ENCODE measurements at regions not wholly inside any gene's neighbourhood (a gene's known extent, or its start where the extent isn't known, plus 50 kb on each side); places are given as distances from the start of the nearest gene placed in this dataset.
A peak's percentile ranks its signal among the peaks of the same experiment; 100 is the strongest.

- Mint-ChIP-seq H3K4me1 (peaks cover 0 to 3% of the 10 kb centered on the region in 2 donors), H3K27me3 (ENCODE audit: low read depth in 2 of 2) (peaks cover 30 to 67% of the 10 kb centered on the region in 2 donors), H3K27ac (no peak overlapping the region), H3K9me3 (no peaks in the 10 kb centered on the region), H3K36me3 (no peaks in the 10 kb centered on the region), H3K4me3 (no peak overlapping the region)
- Histone ChIP-seq H3K27ac (ENCODE audit: low read length) (no peak overlapping the region), H3K4me1 (ENCODE audit: control insufficient read depth, insufficient read depth, low read length) (peaks cover 9% of the 10 kb centered on the region), H3K4me3 (ENCODE audit: low read length) (no peak overlapping the region), H3K36me3 (ENCODE audit: control insufficient read depth, insufficient read depth, low read length) (no peaks in the 10 kb centered on the region), H3K27me3 (ENCODE audit: control insufficient read depth, insufficient read depth, low read length) (peaks cover 39% of the 10 kb centered on the region), H3K9me3 (ENCODE audit: control insufficient read depth, insufficient read depth, low read length) (no peaks in the 10 kb centered on the region)
- no peak for ATAC-seq
- no peak for DNase-seq
- 94% methylated on average over 3 of the region's 3 CpGs for WGBS (ENCODE audit: insufficient coverage)
- TF ChIP-seq CTCF (IDR thresholded peaks at IDR 0.05) = no peak
- intact Hi-C loops (cut with micrococcal nuclease) = no loop called here
Measured at GRCh38 chr7:12110425-12110824, 100.7 kb upstream of the TMEM106B start.

GRCh38 chr7:12111422-12112405 lies 99.4 kb upstream of the TMEM106B start:
- Histone ChIP-seq H3K36me3 (ENCODE audit: control insufficient read depth, insufficient read depth, low read length) (no peaks in the 10 kb centered on the region), H3K9me3 (ENCODE audit: control insufficient read depth, insufficient read depth, low read length) (no peaks in the 10 kb centered on the region), H3K4me1 (ENCODE audit: control insufficient read depth, insufficient read depth, low read length) (peaks cover 9% of the 10 kb centered on the region), H3K27me3 (ENCODE audit: control insufficient read depth, insufficient read depth, low read length) (peaks cover 41% of the 10 kb centered on the region), H3K4me3 (ENCODE audit: low read length) (no peak overlapping the region), H3K27ac (ENCODE audit: low read length) (no peak overlapping the region)
- H3K36me3 Mint-ChIP-seq = no peaks in the 10 kb centered on the region
- DNase-seq (peak in 1 of 2 donors; percentile 34), ATAC-seq (peak in 2 of 3 donors; percentile 18 to 44)
- peaks cover 0 to 3% of the 10 kb centered on the region in 2 donors for H3K4me1 Mint-ChIP-seq
- intact Hi-C loops (cut with micrococcal nuclease) = no loop called here
- H3K4me3 Mint-ChIP-seq = no peak overlapping the region
- TF ChIP-seq CTCF (IDR thresholded peaks at IDR 0.05) = no peak
- no peaks in the 10 kb centered on the region for H3K9me3 Mint-ChIP-seq
- H3K27me3 Mint-ChIP-seq (ENCODE audit: low read depth in 2 of 2) = peaks cover 33 to 75% of the 10 kb centered on the region in 2 donors
- 9% methylated on average over 47 of the region's 47 CpGs for WGBS (ENCODE audit: insufficient coverage)
- H3K27ac Mint-ChIP-seq = no peak overlapping the region

GRCh38 chr7:12117170-12117569 lies 93.9 kb upstream of the TMEM106B start:
- Mint-ChIP-seq H3K9me3 (no peaks in the 10 kb centered on the region), H3K27ac (no peak overlapping the region), H3K27me3 (ENCODE audit: low read depth in 2 of 2) (peaks cover 20 to 45% of the 10 kb centered on the region in 2 donors), H3K36me3 (no peaks in the 10 kb centered on the region), H3K4me3 (no peak overlapping the region), H3K4me1 (no peaks in the 10 kb centered on the region)
- Histone ChIP-seq H3K27ac (ENCODE audit: low read length) (no peak overlapping the region), H3K4me3 (ENCODE audit: low read length) (no peak overlapping the region), H3K4me1 (ENCODE audit: control insufficient read depth, insufficient read depth, low read length) (no peaks in the 10 kb centered on the region), H3K36me3 (ENCODE audit: control insufficient read depth, insufficient read depth, low read length) (no peaks in the 10 kb centered on the region), H3K9me3 (ENCODE audit: control insufficient read depth, insufficient read depth, low read length) (no peaks in the 10 kb centered on the region), H3K27me3 (ENCODE audit: control insufficient read depth, insufficient read depth, low read length) (peaks cover 19% of the 10 kb centered on the region)
- TF ChIP-seq CTCF (IDR thresholded peaks at IDR 0.05) = no peak
- DNase-seq (no peak), ATAC-seq (no peak)
- WGBS (ENCODE audit: insufficient coverage) = 94% methylated on average over 2 of the region's 2 CpGs
- intact Hi-C loops (cut with micrococcal nuclease) = no loop called here
